ENCODE measurements at regions not wholly inside any gene's neighbourhood (a gene's known extent, or its start where the extent isn't known, plus 50 kb on each side); places are given as distances from the start of the nearest gene placed in this dataset.
"Not testable (repeated sequence)": the region's sequence is repeated elsewhere in the genome, so short reads cannot be mapped to it uniquely, and the experiment has no call there.

DNA sequence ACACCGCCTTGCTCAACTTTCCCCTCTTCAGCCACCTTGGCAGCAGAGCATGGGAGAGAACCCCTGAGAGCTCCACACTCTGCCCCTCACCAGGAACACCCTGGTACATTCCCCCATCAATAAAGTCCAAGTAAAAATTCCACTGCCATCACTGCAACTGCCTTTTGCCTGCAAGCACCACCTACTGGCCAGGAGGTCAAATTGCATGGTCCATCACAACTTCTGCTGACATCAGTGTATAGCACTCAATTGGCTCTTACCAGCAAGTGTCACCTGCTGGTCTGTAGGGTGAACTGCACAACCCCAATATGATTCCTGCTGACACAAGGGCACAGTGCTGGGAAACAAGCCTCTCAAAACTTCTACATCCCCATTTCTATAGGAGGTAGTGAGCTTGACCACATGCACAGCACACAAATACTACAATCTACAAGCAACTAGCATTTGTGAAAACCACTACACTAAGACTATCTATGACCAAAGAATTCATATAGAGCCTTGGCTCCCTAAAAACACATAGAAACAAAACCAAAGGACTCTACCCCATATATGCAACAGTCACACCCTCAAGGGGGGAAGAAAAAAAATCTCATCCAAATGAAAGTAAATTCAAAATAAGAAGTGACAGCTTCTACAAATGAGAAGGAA, 69.2 kb downstream of the FASLG start:
- Histone ChIP-seq H3K27me3 (ENCODE audit: control insufficient read depth, low read length) (no peaks in the 10 kb centered on the region), H3F3A (ENCODE audit: control insufficient read depth, insufficient read depth) (no peaks in the 10 kb centered on the region), H3K36me3 (ENCODE audit: control insufficient read depth, low read length) (no peaks in the 10 kb centered on the region), H3K4me1 (ENCODE audit: control insufficient read depth, low read length) (peaks cover 8% of the 10 kb centered on the region), H3K4me3 (ENCODE audit: low read length) (no peak overlapping the region), H3K4me2 (ENCODE audit: low read length) (no peak overlapping the region), H3K9me3 (ENCODE audit: control insufficient read depth, insufficient read depth, low read length) (peaks cover 16% of the 10 kb centered on the region), H3K27ac (ENCODE audit: low read depth, low read length) (no peak overlapping the region), H3K79me2 (ENCODE audit: control insufficient read depth, low read length) (no peaks in the 10 kb centered on the region), H4K20me1 (ENCODE audit: control insufficient read depth, insufficient read depth, low read depth, low read length) (no peaks in the 10 kb centered on the region), H3K9me2 (replicated peaks; ENCODE audit: control insufficient read depth, low read length) (no peaks in the 10 kb centered on the region)
- no peak for TF ChIP-seq EZH2phosphoT487 (IDR thresholded peaks at IDR 0.05; ENCODE audit: borderline replicate concordance, low read length)
- TF ChIP-seq, protein P1, sequence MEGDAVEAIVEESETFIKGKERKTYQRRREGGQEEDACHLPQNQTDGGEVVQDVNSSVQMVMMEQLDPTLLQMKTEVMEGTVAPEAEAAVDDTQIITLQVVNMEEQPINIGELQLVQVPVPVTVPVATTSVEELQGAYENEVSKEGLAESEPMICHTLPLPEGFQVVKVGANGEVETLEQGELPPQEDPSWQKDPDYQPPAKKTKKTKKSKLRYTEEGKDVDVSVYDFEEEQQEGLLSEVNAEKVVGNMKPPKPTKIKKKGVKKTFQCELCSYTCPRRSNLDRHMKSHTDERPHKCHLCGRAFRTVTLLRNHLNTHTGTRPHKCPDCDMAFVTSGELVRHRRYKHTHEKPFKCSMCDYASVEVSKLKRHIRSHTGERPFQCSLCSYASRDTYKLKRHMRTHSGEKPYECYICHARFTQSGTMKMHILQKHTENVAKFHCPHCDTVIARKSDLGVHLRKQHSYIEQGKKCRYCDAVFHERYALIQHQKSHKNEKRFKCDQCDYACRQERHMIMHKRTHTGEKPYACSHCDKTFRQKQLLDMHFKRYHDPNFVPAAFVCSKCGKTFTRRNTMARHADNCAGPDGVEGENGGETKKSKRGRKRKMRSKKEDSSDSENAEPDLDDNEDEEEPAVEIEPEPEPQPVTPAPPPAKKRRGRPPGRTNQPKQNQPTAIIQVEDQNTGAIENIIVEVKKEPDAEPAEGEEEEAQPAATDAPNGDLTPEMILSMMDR (IDR thresholded peaks at IDR 0.05; ENCODE audit: low read depth, low read length, poor library complexity, severe bottlenecking) = peak; percentile 96

DNA sequence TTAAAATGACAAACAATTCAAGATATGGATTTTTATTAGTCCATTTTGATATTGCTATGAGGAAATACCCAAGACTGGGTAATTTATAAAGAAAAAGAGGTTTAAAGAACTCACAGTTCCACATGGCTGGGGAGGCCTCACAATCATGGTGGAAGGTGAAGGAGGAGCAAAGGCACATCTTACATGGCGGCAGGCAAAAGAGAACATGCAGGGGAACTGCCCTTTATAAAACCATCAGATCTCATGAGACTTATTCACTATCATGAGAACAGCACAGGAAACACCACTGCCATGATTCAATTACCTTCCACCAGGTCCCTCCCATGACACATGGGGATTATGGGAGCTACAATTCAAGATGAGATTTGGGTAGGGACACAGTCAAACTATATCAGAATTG, 69.8 kb downstream of the FASLG start:
- not testable (repeated sequence) for H3K27ac ChIP-seq (ENCODE audit: low read depth, low read length); H3F3A ChIP-seq (ENCODE audit: control insufficient read depth, insufficient read depth); H3K27me3 ChIP-seq (ENCODE audit: control insufficient read depth, low read length); H4K20me1 ChIP-seq (ENCODE audit: control insufficient read depth, insufficient read depth, low read depth, low read length); H3K9me2 ChIP-seq (replicated peaks; ENCODE audit: control insufficient read depth, low read length); H3K36me3 ChIP-seq (ENCODE audit: control insufficient read depth, low read length); H3K4me2 ChIP-seq (ENCODE audit: low read length); H3K4me1 ChIP-seq (ENCODE audit: control insufficient read depth, low read length); H3K79me2 ChIP-seq (ENCODE audit: control insufficient read depth, low read length); H3K4me3 ChIP-seq (ENCODE audit: low read length)
- peaks cover 16% of the 10 kb centered on the region for H3K9me3 ChIP-seq (ENCODE audit: control insufficient read depth, insufficient read depth, low read length)

DNA sequence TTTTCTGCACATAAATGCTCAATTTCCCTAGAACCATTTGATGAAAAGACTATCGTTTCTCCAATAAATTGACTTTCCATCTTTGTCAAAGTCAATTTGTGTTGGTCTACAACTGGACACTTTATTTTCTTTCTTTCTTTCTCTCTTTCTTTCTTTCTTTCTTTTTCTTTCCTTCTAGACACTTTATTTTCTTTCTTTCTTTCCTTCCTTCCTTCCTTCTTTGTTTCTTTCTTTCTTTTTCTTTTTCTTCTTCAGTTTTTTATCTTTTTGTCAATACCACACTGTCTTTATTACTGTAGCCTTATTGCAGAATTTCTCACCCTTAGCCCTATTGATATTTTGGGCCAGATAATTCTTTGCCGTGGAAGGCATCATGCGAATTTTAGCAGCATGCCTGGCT, 73.5 kb downstream of the FASLG start:
- Histone ChIP-seq H3K79me2 (ENCODE audit: control insufficient read depth, low read length) (no peaks in the 10 kb centered on the region), H3K36me3 (ENCODE audit: control insufficient read depth, low read length) (no peaks in the 10 kb centered on the region), H3K9me2 (replicated peaks; ENCODE audit: control insufficient read depth, low read length) (no peaks in the 10 kb centered on the region), H3K27me3 (ENCODE audit: control insufficient read depth, low read length) (no peaks in the 10 kb centered on the region), H3K4me2 (ENCODE audit: low read length) (no peak overlapping the region), H3K9me3 (ENCODE audit: control insufficient read depth, insufficient read depth, low read length) (peaks cover 14% of the 10 kb centered on the region), H3K4me1 (ENCODE audit: control insufficient read depth, low read length) (peaks cover 6% of the 10 kb centered on the region), H3K4me3 (ENCODE audit: low read length) (no peak overlapping the region), H3F3A (ENCODE audit: control insufficient read depth, insufficient read depth) (no peaks in the 10 kb centered on the region), H3K27ac (ENCODE audit: low read depth, low read length) (no peak overlapping the region), H4K20me1 (ENCODE audit: control insufficient read depth, insufficient read depth, low read depth, low read length) (no peaks in the 10 kb centered on the region)
- TF ChIP-seq, protein P1 (IDR thresholded peaks at IDR 0.05; ENCODE audit: low read depth, low read length, poor library complexity, severe bottlenecking) = no peak
- TF ChIP-seq EZH2phosphoT487 (IDR thresholded peaks at IDR 0.05; ENCODE audit: borderline replicate concordance, low read length) = no peak

DNA sequence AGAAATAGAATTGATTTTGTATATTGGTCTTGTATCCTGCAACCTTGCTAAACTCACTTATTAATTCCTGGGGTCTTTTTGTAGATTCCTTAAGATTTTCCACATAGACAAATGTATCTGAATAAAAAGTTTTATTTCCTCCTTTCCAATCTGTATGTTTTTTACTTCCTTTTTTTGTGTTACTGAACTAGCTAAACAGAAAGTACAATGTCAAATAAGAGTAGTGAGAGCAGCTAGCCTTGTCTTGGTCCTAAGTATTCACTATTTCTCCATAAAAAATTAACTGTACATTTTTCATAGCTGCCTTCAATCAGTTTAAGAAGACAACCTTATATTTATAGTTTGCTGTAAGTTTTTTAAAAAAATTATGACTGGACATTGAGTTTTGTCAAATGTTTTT, 74.9 kb downstream of the FASLG start:
- H3K4me2 ChIP-seq (ENCODE audit: low read length) = no peak overlapping the region
- no peaks in the 10 kb centered on the region for H3K79me2 ChIP-seq (ENCODE audit: control insufficient read depth, low read length)
- H3K4me3 ChIP-seq (ENCODE audit: low read length) = no peak overlapping the region
- no peak for TF ChIP-seq EZH2phosphoT487 (IDR thresholded peaks at IDR 0.05; ENCODE audit: borderline replicate concordance, low read length)
- TF ChIP-seq, protein P1 (IDR thresholded peaks at IDR 0.05; ENCODE audit: low read depth, low read length, poor library complexity, severe bottlenecking) = no peak
- no peak overlapping the region for H3K27ac ChIP-seq (ENCODE audit: low read depth, low read length)
- H3K36me3 ChIP-seq (ENCODE audit: control insufficient read depth, low read length) = no peaks in the 10 kb centered on the region
- H3K4me1 ChIP-seq (ENCODE audit: control insufficient read depth, low read length) = peaks cover 6% of the 10 kb centered on the region
- H4K20me1 ChIP-seq (ENCODE audit: control insufficient read depth, insufficient read depth, low read depth, low read length) = no peaks in the 10 kb centered on the region
- H3K9me3 ChIP-seq (ENCODE audit: control insufficient read depth, insufficient read depth, low read length) = peaks cover under 1% of the 10 kb centered on the region
- no peaks in the 10 kb centered on the region for H3F3A ChIP-seq (ENCODE audit: control insufficient read depth, insufficient read depth)
- no peaks in the 10 kb centered on the region for H3K9me2 ChIP-seq (replicated peaks; ENCODE audit: control insufficient read depth, low read length)
- H3K27me3 ChIP-seq (ENCODE audit: control insufficient read depth, low read length) = no peaks in the 10 kb centered on the region
